H9 (cell line): ENCODE measurements at regions not wholly inside any gene's neighbourhood (a gene's known extent, or its start where the extent isn't known, plus 50 kb on each side); places are given as distances from the start of the nearest gene placed in this dataset.

Experiments
- DNase-seq: peaks from one replicate; pipeline ENCODE4 v3.0.0-alpha.2; 2017
- H2AFZ ChIP-seq: one replicate; pipeline ENCODE4 v1.6.1; 2013; ENCODE audit warnings: mild to moderate bottlenecking, low read length, control low read depth, moderate library complexity
- H2AK5ac ChIP-seq: 2 replicates; pipeline ENCODE4 v1.6.1; 2013; ENCODE audit warnings: low read length, control low read depth, mixed read lengths; ENCODE audit not compliant: insufficient read length
- H2BK120ac ChIP-seq: one replicate; pipeline ENCODE4 v1.6.1; 2013; ENCODE audit warnings: low read depth, mild to moderate bottlenecking, low read length, control low read depth, inconsistent platforms; ENCODE audit not compliant: poor library complexity, severe bottlenecking
- H2BK12ac ChIP-seq: 2 replicates; pipeline ENCODE4 v1.6.1; 2013; ENCODE audit warnings: low read length, control low read depth, mixed read lengths, low read depth; ENCODE audit not compliant: insufficient read length
- H2BK15ac ChIP-seq: 2 replicates; pipeline ENCODE4 v1.6.1; 2013; ENCODE audit warnings: low read depth, low read length, control low read depth
- H2BK20ac ChIP-seq: one replicate; pipeline ENCODE4 v1.6.1; 2013; ENCODE audit warnings: low read depth, mild to moderate bottlenecking, low read length, control low read depth, inconsistent platforms; ENCODE audit not compliant: poor library complexity, severe bottlenecking
- H2BK5ac ChIP-seq: 2 replicates; pipeline ENCODE4 v1.6.1; 2013; ENCODE audit warnings: low read length, control low read depth, mixed read lengths; ENCODE audit not compliant: insufficient read length
- H3K14ac ChIP-seq: 2 replicates; pipeline ENCODE4 v1.6.1; 2013; ENCODE audit warnings: low read length, control low read depth; ENCODE audit not compliant: insufficient read depth
- H3K18ac ChIP-seq: 2 replicates; pipeline ENCODE4 v1.6.1; 2013; ENCODE audit warnings: low read depth, mild to moderate bottlenecking, mixed read lengths, low read length, control low read depth; ENCODE audit not compliant: insufficient read length
- H3K23ac ChIP-seq: 2 replicates; pipeline ENCODE4 v1.6.1; 2013; ENCODE audit warnings: low read length, control low read depth, mixed read lengths, low read depth; ENCODE audit not compliant: insufficient read length
- H3K23me2 ChIP-seq: 2 replicates; pipeline ENCODE4 v1.6.1; 2013; ENCODE audit warnings: low read depth, mild to moderate bottlenecking, mixed read lengths, low read length, control low read depth; ENCODE audit not compliant: insufficient read length, poor library complexity, severe bottlenecking
- H3K27ac ChIP-seq: 2 replicates; pipeline ENCODE4 v1.5.1; 2013; ENCODE audit warnings: low read length, control low read depth, mixed read lengths, low read depth; ENCODE audit not compliant: insufficient read length
- H3K27me3 ChIP-seq: 2 replicates; pipeline ENCODE4 v1.6.1; 2013; ENCODE audit warnings: low read length, control low read depth, inconsistent platforms; ENCODE audit not compliant: insufficient read depth
- H3K4ac ChIP-seq: 2 replicates; pipeline ENCODE4 v1.6.1; 2013; ENCODE audit warnings: low read depth, mild to moderate bottlenecking, control low read depth, inconsistent platforms, low read length, moderate library complexity
- H3K4me1 ChIP-seq: 2 replicates; pipeline ENCODE4 v1.6.1; 2013; ENCODE audit warnings: low read length, control low read depth, inconsistent platforms; ENCODE audit not compliant: insufficient read depth
- H3K4me2 ChIP-seq: 2 replicates; pipeline ENCODE4 v1.6.1; 2013; ENCODE audit warnings: low read length, control low read depth, mixed read lengths; ENCODE audit not compliant: insufficient read length, insufficient read depth
- H3K56ac ChIP-seq: 2 replicates; pipeline ENCODE4 v1.6.1; 2013; ENCODE audit warnings: low read depth, mild to moderate bottlenecking, mixed read lengths, low read length, control low read depth; ENCODE audit not compliant: insufficient read length
- H3K79me1 ChIP-seq: 2 replicates; pipeline ENCODE4 v1.6.1; 2013; ENCODE audit warnings: low read depth, mild to moderate bottlenecking, moderate library complexity, low read length, control low read depth, inconsistent platforms; ENCODE audit not compliant: insufficient read depth, poor library complexity, severe bottlenecking
- H3K79me2 ChIP-seq: 2 replicates; pipeline ENCODE4 v1.6.1; 2013; ENCODE audit warnings: low read length, control low read depth, inconsistent platforms; ENCODE audit not compliant: insufficient read depth
- H3K9ac ChIP-seq: 2 replicates; pipeline ENCODE4 v1.6.1; 2013; ENCODE audit warnings: low read length, control low read depth, mixed read lengths; ENCODE audit not compliant: insufficient read length; ENCODE audit errors: extremely low read depth
- H3K9me3 ChIP-seq: one replicate; pipeline ENCODE4 v1.6.1; 2013; ENCODE audit warnings: low read depth, low read length, inconsistent platforms; ENCODE audit not compliant: control insufficient read depth
- H3T11ph ChIP-seq: one replicate; pipeline ENCODE4 v1.6.1; 2013; ENCODE audit warnings: mild to moderate bottlenecking, low read length, control low read depth, inconsistent platforms
- H4K20me1 ChIP-seq: one replicate; pipeline ENCODE4 v1.6.1; 2013; ENCODE audit not compliant: control insufficient read depth, insufficient read length, insufficient read depth
- H4K5ac ChIP-seq: 2 replicates; pipeline ENCODE4 v1.6.1; 2013; ENCODE audit warnings: low read depth, mild to moderate bottlenecking, mixed read lengths, low read length, control low read depth; ENCODE audit not compliant: insufficient read length
- H4K8ac ChIP-seq: replicated peaks from 2 replicates; pipeline ENCODE4 v1.6.1; 2013; ENCODE audit warnings: low read length, control low read depth, mixed read lengths, low read depth; ENCODE audit not compliant: insufficient read length
- H4K91ac ChIP-seq: 2 replicates; pipeline ENCODE4 v1.6.1; 2013; ENCODE audit warnings: low read depth, mild to moderate bottlenecking, moderate library complexity, mixed read lengths, low read length, control low read depth; ENCODE audit not compliant: insufficient read length
- H3K27ac Mint-ChIP-seq, 3 experiments: 2 replicates in 2 of 3; 3 replicates in 1 of 3; pipeline ENCODE4 v1.8.0; 2020 to 2021; ENCODE audit warnings: mixed read lengths in 3 of 3, mild to moderate bottlenecking in 1 of 3, moderate library complexity in 1 of 3
- H3K27me3 Mint-ChIP-seq: 2 replicates; pipeline ENCODE4 v1.8.0; 2021; ENCODE audit warnings: low read depth, mild to moderate bottlenecking, moderate library complexity, mixed read lengths
- H3K36me3 Mint-ChIP-seq, 3 experiments: 2 replicates in 2 of 3; 3 replicates in 1 of 3; pipeline ENCODE4 v1.8.0; 2020 to 2021; ENCODE audit warnings: low read depth in 3 of 3, mixed read lengths in 3 of 3; ENCODE audit not compliant: insufficient read depth in 1 of 3
- H3K4me1 Mint-ChIP-seq, 2 experiments: 2 replicates each; pipeline ENCODE4 v1.8.0; 2020; ENCODE audit warnings: mixed read lengths in 2 of 2
- H3K4me3 Mint-ChIP-seq, 2 experiments: 2 replicates in 1 of 2; 3 replicates in 1 of 2; pipeline ENCODE4 v1.8.0; 2020 to 2021; ENCODE audit warnings: mild to moderate bottlenecking in 2 of 2, mixed read lengths in 2 of 2, moderate library complexity in 1 of 2
- H3K9me3 Mint-ChIP-seq, 2 experiments: 2 replicates in 1 of 2; 3 replicates in 1 of 2; pipeline ENCODE4 v1.8.0; 2020; ENCODE audit warnings: mild to moderate bottlenecking in 2 of 2, mixed read lengths in 2 of 2, moderate library complexity in 1 of 2
- WGBS: extraction: QIAGEN DNeasy Blood & Tissue Kit; methylation state at CpG from one replicate; pipeline ENCODE4 v1.1.7; 2013; ENCODE audit warnings: missing lambda C conversion rate, low lambda C conversion rate, mixed read lengths; ENCODE audit not compliant: insufficient read length; ENCODE audit errors: extremely low coverage; 5-methylcytosine and 5-hydroxymethylcytosine counted together
- TF ChIP-seq, protein P1 (sequence below): fragments of 200-600 bp; sonication (generic); conservative IDR thresholded peaks from 3 replicates; pipeline ENCODE4 v1.8.0; 2021; ENCODE audit warnings: antibody characterized with exemption, mild to moderate bottlenecking

DNA sequence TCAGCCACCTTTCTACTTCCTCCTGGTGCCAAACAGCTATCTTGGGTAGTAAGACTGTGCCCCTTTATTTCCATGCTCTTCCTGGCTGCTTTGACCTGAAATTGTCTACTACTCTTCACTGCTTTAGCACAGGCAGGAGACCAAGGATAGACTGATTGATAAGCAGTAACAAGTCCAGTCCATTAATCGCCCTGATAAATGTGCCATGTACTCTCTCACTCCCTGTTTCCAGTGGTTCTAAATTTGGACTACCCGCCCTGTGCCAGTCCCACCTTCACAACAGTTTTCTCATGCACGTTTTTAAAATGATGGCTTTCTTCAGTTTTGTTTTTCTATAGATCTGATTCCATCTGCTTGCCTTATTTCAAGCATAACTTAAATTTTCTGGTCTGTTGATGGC, 189.6 kb upstream of the RBMS1 start:
- Histone ChIP-seq H2BK15ac (no peak overlapping the region), H3K9ac (no peak overlapping the region), H2BK20ac (no peak overlapping the region), H3K56ac (no peak overlapping the region), H4K5ac (no peak overlapping the region), H3K79me2 (no peaks in the 10 kb centered on the region), H2BK120ac (no peak overlapping the region), H3K4me1 (no peaks in the 10 kb centered on the region), H2BK12ac (no peak overlapping the region), H3K27ac (no peak overlapping the region), H3K23ac (no peak overlapping the region), H2AFZ (no peak overlapping the region), H3K4ac (no peak overlapping the region), H2BK5ac (no peak overlapping the region), H3K18ac (no peak overlapping the region), H2AK5ac (no peak overlapping the region), H3K23me2 (no peaks in the 10 kb centered on the region), H3T11ph (no peak overlapping the region), H4K20me1 (no peaks in the 10 kb centered on the region), H3K79me1 (no peaks in the 10 kb centered on the region), H3K14ac (no peak overlapping the region), H3K4me2 (no peak overlapping the region), H4K8ac (no peak overlapping the region), H3K9me3 (no peaks in the 10 kb centered on the region), H4K91ac (no peak overlapping the region), H3K27me3 (no peaks in the 10 kb centered on the region)
- no CpG with 5 or more reads among the region's 3 CpGs for WGBS
- peaks cover 0 to 16% (median 1%) of the 10 kb centered on the region in 3 experiments; a peak in 3 of 7 replicates for H3K36me3 Mint-ChIP-seq
- no peak for DNase-seq
- H3K4me3 Mint-ChIP-seq: no peak overlapping the region
- TF ChIP-seq, protein P1, sequence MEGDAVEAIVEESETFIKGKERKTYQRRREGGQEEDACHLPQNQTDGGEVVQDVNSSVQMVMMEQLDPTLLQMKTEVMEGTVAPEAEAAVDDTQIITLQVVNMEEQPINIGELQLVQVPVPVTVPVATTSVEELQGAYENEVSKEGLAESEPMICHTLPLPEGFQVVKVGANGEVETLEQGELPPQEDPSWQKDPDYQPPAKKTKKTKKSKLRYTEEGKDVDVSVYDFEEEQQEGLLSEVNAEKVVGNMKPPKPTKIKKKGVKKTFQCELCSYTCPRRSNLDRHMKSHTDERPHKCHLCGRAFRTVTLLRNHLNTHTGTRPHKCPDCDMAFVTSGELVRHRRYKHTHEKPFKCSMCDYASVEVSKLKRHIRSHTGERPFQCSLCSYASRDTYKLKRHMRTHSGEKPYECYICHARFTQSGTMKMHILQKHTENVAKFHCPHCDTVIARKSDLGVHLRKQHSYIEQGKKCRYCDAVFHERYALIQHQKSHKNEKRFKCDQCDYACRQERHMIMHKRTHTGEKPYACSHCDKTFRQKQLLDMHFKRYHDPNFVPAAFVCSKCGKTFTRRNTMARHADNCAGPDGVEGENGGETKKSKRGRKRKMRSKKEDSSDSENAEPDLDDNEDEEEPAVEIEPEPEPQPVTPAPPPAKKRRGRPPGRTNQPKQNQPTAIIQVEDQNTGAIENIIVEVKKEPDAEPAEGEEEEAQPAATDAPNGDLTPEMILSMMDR: no peak
- no peaks in the 10 kb centered on the region; a peak in 1 of 4 replicates for H3K4me1 Mint-ChIP-seq
- no peaks in the 10 kb centered on the region for H3K27me3 Mint-ChIP-seq
- H3K27ac Mint-ChIP-seq: no peak overlapping the region
- H3K9me3 Mint-ChIP-seq: peaks cover 3 to 10% of the 10 kb centered on the region in 2 experiments; a peak in 4 of 5 replicates
